ENCODE measurements at regions not wholly inside any gene's neighbourhood (a gene's known extent, or its start where the extent isn't known, plus 50 kb on each side); places are given as distances from the start of the nearest gene placed in this dataset.

DNA sequence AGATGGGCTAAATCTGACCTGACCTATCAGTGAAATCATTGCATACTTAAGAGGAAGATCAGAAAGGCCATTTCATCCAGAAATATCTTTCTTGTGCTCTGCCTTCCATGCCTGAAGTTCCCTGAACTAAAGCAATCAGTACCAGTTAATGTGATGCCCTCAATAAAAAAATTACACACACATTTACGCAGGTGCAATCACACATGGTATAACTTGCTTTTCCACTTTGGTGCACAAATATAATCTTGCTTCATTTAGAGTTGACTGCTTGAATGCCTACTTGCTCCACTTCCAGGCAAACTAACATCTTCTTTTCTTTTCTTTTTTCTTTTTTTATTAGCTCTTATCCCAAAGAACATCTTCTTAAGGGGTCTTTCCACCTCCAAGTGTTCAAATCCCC is 58.3 kb upstream of the KIF5B start:
- Mint-ChIP-seq H3K27ac (no peak overlapping the region), H3K9me3 (no peaks in the 10 kb centered on the region), H3K4me1 (peaks cover 18% of the 10 kb centered on the region), H3K4me3 (no peak overlapping the region), H3K36me3 (ENCODE audit: low read depth) (no peaks in the 10 kb centered on the region), H3K27me3 (ENCODE audit: low read depth) (peaks cover 6% of the 10 kb centered on the region)
- TF ChIP-seq, protein P1, sequence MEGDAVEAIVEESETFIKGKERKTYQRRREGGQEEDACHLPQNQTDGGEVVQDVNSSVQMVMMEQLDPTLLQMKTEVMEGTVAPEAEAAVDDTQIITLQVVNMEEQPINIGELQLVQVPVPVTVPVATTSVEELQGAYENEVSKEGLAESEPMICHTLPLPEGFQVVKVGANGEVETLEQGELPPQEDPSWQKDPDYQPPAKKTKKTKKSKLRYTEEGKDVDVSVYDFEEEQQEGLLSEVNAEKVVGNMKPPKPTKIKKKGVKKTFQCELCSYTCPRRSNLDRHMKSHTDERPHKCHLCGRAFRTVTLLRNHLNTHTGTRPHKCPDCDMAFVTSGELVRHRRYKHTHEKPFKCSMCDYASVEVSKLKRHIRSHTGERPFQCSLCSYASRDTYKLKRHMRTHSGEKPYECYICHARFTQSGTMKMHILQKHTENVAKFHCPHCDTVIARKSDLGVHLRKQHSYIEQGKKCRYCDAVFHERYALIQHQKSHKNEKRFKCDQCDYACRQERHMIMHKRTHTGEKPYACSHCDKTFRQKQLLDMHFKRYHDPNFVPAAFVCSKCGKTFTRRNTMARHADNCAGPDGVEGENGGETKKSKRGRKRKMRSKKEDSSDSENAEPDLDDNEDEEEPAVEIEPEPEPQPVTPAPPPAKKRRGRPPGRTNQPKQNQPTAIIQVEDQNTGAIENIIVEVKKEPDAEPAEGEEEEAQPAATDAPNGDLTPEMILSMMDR (IDR thresholded peaks at IDR 0.05; ENCODE audit: unreplicated experiment in 3 of 3), result no peak

DNA sequence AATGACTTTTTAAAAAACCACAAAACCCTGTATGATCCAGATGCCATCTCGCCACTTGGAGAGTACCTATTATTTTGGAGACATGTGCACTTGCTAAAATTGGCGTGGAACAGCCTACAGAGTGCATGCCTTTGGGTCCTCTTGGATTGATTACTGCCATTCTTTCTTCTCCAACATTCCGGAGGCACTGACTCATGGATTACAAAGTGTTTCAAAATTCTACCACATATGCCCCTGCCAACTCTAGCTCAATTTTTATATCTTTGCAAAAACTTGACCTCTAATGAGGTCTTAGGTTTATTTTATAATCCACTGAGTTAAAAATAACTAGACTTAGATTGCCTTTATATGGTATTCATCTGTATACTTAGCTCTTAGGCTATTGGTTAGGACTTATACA is 55.8 kb upstream of the KIF5B start:
- H3K36me3 Mint-ChIP-seq (ENCODE audit: low read depth), result no peaks in the 10 kb centered on the region
- peaks cover 18% of the 10 kb centered on the region for H3K4me1 Mint-ChIP-seq
- no peak overlapping the region for H3K27ac Mint-ChIP-seq
- H3K4me3 Mint-ChIP-seq, result no peak overlapping the region
- TF ChIP-seq, protein P1 (IDR thresholded peaks at IDR 0.05; ENCODE audit: unreplicated experiment in 3 of 3), result no peak
- H3K9me3 Mint-ChIP-seq, result peaks cover 2% of the 10 kb centered on the region
- peaks cover 6% of the 10 kb centered on the region for H3K27me3 Mint-ChIP-seq (ENCODE audit: low read depth)

DNA sequence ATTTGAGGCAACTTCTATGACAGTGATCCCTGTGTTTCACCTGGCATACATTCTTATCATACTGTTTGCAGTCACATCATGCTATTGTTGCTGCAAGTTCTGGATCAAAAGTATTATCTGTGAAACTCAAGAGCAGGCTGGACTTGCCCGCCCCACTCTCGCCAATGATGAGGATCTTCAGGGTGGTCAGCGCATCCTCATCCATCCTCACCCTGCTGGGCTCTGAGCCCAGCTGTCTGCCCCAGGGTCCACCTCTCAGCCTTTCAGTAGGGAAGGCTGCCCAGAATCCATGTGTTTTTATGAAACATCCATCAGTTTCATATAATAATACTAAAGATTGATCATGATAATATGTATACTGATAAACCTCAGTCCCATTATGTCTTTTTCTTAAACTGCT is 55.4 kb upstream of the KIF5B start:
- no peak overlapping the region for H3K27ac Mint-ChIP-seq
- H3K27me3 Mint-ChIP-seq (ENCODE audit: low read depth), result peaks cover 6% of the 10 kb centered on the region
- no peaks in the 10 kb centered on the region for H3K36me3 Mint-ChIP-seq (ENCODE audit: low read depth)
- H3K4me1 Mint-ChIP-seq, result peaks cover 18% of the 10 kb centered on the region
- no peak overlapping the region for H3K4me3 Mint-ChIP-seq
- peaks cover 2% of the 10 kb centered on the region for H3K9me3 Mint-ChIP-seq
- TF ChIP-seq, protein P1 (IDR thresholded peaks at IDR 0.05; ENCODE audit: unreplicated experiment in 3 of 3), result no peak

DNA sequence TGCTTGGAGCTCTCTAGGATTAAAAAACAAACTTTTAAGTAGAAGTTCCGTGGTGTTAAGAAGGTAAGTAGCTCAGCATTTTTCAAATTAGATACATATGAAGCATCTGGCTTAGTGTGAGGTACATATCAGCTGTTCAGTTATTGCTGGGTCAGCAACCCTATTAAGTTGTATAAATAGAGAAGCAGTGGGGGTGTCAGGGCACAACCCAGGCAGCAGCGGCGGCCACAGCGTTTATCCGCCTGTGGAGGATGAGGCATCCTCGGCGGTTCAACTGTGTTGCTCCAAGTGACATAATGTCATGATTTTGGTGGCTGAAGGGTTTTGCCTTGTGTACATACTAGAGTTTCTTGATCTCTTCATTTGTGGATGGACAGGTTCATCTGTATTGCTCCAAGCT is 54.6 kb upstream of the KIF5B start:
- H3K27ac Mint-ChIP-seq, result no peak overlapping the region
- H3K4me1 Mint-ChIP-seq, result peaks cover 18% of the 10 kb centered on the region
- H3K4me3 Mint-ChIP-seq, result no peak overlapping the region
- TF ChIP-seq, protein P1 (IDR thresholded peaks at IDR 0.05; ENCODE audit: unreplicated experiment in 3 of 3), result no peak
- peaks cover 5% of the 10 kb centered on the region for H3K9me3 Mint-ChIP-seq
- H3K27me3 Mint-ChIP-seq (ENCODE audit: low read depth), result peaks cover 4% of the 10 kb centered on the region
- no peaks in the 10 kb centered on the region for H3K36me3 Mint-ChIP-seq (ENCODE audit: low read depth)

DNA sequence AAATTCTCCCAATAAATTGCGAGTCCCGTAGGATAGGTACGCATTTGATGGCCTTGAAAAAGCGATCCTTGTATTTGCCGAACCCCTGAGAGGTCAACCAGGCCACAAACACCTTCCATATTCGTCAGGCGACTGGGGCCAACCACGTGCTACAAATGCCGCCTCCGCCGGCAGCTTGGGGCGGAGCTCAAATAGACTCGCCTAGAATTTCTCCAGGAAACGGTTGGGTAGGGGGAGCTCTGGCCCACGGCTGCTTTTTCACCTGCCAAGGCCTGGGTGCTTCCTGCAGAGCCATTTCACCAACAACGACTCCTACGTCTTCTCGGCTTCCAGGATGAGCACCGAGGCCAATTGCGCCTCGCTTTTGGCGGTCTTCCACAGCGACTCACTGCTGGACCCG is 53.4 kb upstream of the KIF5B start:
- Mint-ChIP-seq H3K9me3 (peaks cover 5% of the 10 kb centered on the region), H3K4me3 (no peak overlapping the region), H3K27ac (no peak overlapping the region), H3K27me3 (ENCODE audit: low read depth) (peaks cover 5% of the 10 kb centered on the region), H3K36me3 (ENCODE audit: low read depth) (no peaks in the 10 kb centered on the region), H3K4me1 (peaks cover 20% of the 10 kb centered on the region)
- TF ChIP-seq, protein P1 (IDR thresholded peaks at IDR 0.05; ENCODE audit: unreplicated experiment in 3 of 3), result no peak

Data from nephron (organoid).